Dendritic cell treated with granulocyte-macrophage colony-stimulating factor and Interleukin-4, amounts not matched to agents 40 ng/mL and 50 ng/mL, for 4 days (primary cell): ENCODE measurements at regions not wholly inside any gene's neighbourhood (a gene's known extent, or its start where the extent isn't known, plus 50 kb on each side); places are given as distances from the start of the nearest gene placed in this dataset.

Source experiments
- H3K27ac Mint-ChIP-seq: one replicate; pipeline ENCODE4 v1.8.0; 2022; ENCODE audit warnings: mild to moderate bottlenecking, mixed read lengths
- H3K27me3 Mint-ChIP-seq: one replicate; pipeline ENCODE4 v1.8.0; 2022; ENCODE audit warnings: mild to moderate bottlenecking, mixed read lengths
- H3K36me3 Mint-ChIP-seq: one replicate; pipeline ENCODE4 v1.8.0; 2022; ENCODE audit warnings: low read depth, mixed read lengths
- H3K4me1 Mint-ChIP-seq: one replicate; pipeline ENCODE4 v1.8.0; 2022; ENCODE audit warnings: low read depth, mixed read lengths
- H3K4me3 Mint-ChIP-seq: one replicate; pipeline ENCODE4 v1.8.0; 2022; ENCODE audit warnings: mild to moderate bottlenecking, moderate library complexity, mixed read lengths
- H3K9me3 Mint-ChIP-seq: one replicate; pipeline ENCODE4 v1.8.0; 2022; ENCODE audit warnings: mixed read lengths
- intact Hi-C: fragments of 100-400 bp; cut with micrococcal nuclease; formaldehyde crosslinking; loops from one replicate; pipeline ENCODE4 v1.15.0; 2022

DNA sequence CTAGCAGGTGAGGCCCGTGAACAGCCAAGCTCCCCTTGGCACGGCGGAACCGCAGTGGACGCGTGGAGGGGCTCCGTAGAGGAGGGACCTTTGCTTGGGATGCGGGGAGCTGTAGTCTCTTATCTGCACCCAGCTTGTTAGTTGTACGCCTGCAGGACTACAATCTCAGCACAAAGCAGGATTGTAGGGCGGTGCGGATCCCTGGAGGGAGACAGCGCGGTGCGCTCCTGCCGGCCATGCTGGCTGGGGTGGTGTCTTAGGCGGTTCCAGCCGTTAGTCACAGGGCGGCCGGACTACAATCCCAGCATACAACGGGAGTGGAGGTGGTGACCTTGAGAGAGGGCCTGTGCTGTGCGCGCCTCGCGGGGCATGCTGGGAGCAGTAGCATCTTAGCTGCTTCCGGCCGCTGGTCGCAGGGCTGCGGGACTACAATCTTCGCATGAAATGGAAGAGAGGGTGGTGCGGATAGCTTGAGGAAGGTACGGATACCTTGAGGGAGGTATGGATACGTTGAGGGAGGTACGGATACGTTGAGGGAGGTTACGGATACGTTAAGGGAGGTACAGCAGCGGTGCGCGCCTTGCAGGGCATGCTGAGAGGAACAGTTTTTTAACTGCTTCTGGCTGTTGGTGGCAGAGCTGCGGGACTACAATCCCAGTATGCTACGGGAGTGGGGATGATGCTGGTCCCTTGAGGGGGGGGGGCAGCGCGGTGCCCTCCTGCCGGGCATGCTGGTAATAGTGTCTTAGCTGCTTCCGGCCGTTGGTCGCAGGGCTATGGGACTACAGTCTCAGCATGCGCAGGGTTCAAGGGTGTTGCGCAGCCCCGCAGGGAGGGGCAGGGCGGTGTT lies 1419.1 kb downstream of the UQCRFS1 start:
- Mint-ChIP-seq H3K36me3 (peaks cover 37% of the 10 kb centered on the region), H3K27ac (peak overlapping the region; percentile 91), H3K9me3 (no peaks in the 10 kb centered on the region), H3K4me1 (peaks cover 25% of the 10 kb centered on the region), H3K27me3 (no peaks in the 10 kb centered on the region), H3K4me3 (peak overlapping the region; percentile 93)
- intact Hi-C loops: loop anchor here (5.0 kb wide), 1 partner anchor 1418 kb away; the partner anchor contains the start of gene UQCRFS1

- Mint-ChIP-seq H3K27me3 (no peaks in the 10 kb centered on the region), H3K4me1 (peaks cover 25% of the 10 kb centered on the region), H3K27ac (peak overlapping the region; percentile 91), H3K4me3 (peak overlapping the region; percentile 93), H3K9me3 (no peaks in the 10 kb centered on the region), H3K36me3 (peaks cover 30% of the 10 kb centered on the region)
- intact Hi-C loops: loop anchor here (5.0 kb wide), 1 partner anchor 1419 kb away; the partner anchor contains the start of gene UQCRFS1
Measured at GRCh38 chr19:27793128-27793643, 1419.8 kb downstream of the UQCRFS1 start.

- Mint-ChIP-seq H3K27me3 (no peaks in the 10 kb centered on the region), H3K27ac (peak overlapping the region; percentile 91), H3K36me3 (peaks cover 25% of the 10 kb centered on the region), H3K9me3 (no peaks in the 10 kb centered on the region), H3K4me1 (peaks cover 25% of the 10 kb centered on the region), H3K4me3 (peak overlapping the region; percentile 93)
- intact Hi-C loops: loop anchor here (5.0 kb wide), 1 partner anchor 1420 kb away; the partner anchor contains the start of gene UQCRFS1
Measured at GRCh38 chr19:27792576-27793127, 1420.3 kb downstream of the UQCRFS1 start.

DNA sequence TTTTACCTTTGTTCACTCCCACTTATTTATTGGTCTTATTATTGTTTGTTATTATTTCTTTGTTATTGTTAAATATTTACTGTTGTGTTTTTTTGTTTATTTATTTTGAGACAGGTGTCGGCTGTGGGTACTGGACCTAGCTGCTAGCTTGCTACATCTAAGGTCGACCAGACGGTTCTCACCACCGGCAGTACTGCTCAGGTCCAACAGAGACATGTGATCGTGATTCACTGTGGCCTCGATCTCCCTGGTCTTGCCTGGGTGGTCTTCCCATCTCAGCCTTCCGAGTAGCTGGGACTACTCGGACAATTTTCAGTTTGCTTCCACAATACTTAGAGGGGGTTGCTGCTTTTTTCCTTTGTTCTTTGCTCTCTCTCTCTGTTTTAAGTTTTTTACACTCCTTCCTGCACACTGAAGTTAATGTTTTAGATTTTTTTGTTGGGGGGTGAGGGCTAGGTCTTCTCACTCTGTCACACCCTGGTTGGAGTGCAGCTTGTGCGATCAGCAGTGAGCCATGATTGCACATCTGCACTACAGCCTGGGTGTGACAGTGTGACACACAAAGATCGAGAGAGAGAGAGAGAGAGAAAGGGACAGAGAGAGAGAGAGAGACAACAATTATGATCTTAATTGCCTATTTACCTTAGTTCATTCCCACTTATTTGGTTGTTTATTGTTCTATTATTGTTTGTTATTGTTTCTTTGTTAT lies 1432.4 kb downstream of the UQCRFS1 start:
- Mint-ChIP-seq H3K9me3 (peaks cover 42% of the 10 kb centered on the region), H3K4me1 (peaks cover 7% of the 10 kb centered on the region), H3K4me3 (peak overlapping the region; percentile 39), H3K36me3 (peaks cover 29% of the 10 kb centered on the region), H3K27me3 (no peaks in the 10 kb centered on the region), H3K27ac (peak overlapping the region; percentile 74)
- intact Hi-C loops: no loop called here

DNA sequence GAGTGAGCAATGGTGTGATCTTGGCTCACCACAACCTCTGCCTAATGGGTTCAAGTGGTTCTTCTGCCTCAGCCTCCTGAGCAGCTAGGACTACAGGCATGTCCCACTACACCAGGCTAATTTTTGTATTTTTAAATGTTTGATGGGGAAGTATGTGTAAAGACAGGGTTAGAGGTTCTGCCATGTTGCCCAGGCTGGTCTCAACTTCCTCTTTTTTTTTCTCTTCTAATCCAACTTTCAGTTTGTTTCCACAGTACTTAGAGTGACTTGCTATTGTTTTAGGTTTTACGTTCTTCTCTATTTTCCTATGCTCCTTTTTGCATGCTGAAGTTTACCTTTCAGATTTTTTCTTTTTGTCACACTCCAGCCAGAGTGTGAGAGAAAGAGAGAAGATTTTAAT lies 1433.0 kb downstream of the UQCRFS1 start:
- Mint-ChIP-seq H3K9me3 (peaks cover 48% of the 10 kb centered on the region), H3K36me3 (peaks cover 29% of the 10 kb centered on the region), H3K27me3 (no peaks in the 10 kb centered on the region), H3K4me3 (peak overlapping the region; percentile 39), H3K27ac (peak overlapping the region; percentile 74), H3K4me1 (peaks cover 7% of the 10 kb centered on the region)
- intact Hi-C loops: no loop called here

- no peak overlapping the region for H3K27ac Mint-ChIP-seq
- peaks cover 70% of the 10 kb centered on the region for H3K9me3 Mint-ChIP-seq
- H3K4me3 Mint-ChIP-seq: no peak overlapping the region
- intact Hi-C loops: no loop called here
- H3K4me1 Mint-ChIP-seq: peaks cover 7% of the 10 kb centered on the region
- H3K36me3 Mint-ChIP-seq: peaks cover 44% of the 10 kb centered on the region
- no peaks in the 10 kb centered on the region for H3K27me3 Mint-ChIP-seq
Measured at GRCh38 chr19:27777726-27778125, 1435.2 kb downstream of the UQCRFS1 start.

DNA sequence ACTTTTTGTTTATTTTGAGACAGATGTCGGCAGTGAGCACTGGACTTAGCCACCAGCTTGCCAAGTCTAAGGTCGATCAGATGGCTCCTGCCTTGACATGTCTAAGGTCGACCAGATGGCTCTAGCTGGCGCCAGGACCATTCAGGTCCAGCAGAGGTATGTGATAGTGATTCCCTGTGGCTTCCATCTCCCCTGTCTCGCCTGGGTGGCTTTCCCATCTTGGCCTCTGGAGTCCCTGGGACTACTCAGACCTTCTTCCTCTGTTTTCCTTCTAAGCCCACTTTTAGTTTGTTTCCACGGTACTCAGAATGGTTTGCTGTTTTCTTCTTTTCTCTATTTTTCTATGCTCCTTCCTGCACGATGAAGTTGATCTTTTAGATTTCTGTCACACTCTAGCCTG lies 1435.7 kb downstream of the UQCRFS1 start:
- intact Hi-C loops: no loop called here
- Mint-ChIP-seq H3K27ac (no peak overlapping the region), H3K4me1 (peaks cover 7% of the 10 kb centered on the region), H3K27me3 (no peaks in the 10 kb centered on the region), H3K36me3 (peaks cover 44% of the 10 kb centered on the region), H3K4me3 (no peak overlapping the region), H3K9me3 (peaks cover 75% of the 10 kb centered on the region)

DNA sequence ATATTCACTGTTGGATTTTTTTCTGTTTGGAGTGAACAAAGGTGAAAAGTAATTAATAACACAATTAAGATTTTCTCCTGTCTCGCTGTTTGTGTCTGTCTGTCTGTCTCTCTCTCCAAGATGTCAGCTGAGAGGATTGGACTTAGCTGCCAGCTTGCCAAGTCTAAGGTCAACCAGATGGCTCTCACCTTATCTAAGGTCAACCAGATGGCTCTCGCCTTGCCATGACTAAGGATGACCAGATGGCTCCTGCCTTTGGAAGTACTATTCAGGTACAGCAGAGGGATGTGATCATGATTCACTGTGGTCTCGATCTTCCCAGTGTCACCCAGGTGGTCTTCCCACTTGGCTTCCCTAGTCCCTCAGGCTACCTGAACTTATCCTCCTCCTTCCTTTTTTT lies 1436.4 kb downstream of the UQCRFS1 start:
- no peak overlapping the region for H3K4me3 Mint-ChIP-seq
- H3K9me3 Mint-ChIP-seq: peaks cover 82% of the 10 kb centered on the region
- no peaks in the 10 kb centered on the region for H3K27me3 Mint-ChIP-seq
- H3K27ac Mint-ChIP-seq: no peak overlapping the region
- H3K4me1 Mint-ChIP-seq: peaks cover 7% of the 10 kb centered on the region
- peaks cover 44% of the 10 kb centered on the region for H3K36me3 Mint-ChIP-seq
- intact Hi-C loops: no loop called here

DNA sequence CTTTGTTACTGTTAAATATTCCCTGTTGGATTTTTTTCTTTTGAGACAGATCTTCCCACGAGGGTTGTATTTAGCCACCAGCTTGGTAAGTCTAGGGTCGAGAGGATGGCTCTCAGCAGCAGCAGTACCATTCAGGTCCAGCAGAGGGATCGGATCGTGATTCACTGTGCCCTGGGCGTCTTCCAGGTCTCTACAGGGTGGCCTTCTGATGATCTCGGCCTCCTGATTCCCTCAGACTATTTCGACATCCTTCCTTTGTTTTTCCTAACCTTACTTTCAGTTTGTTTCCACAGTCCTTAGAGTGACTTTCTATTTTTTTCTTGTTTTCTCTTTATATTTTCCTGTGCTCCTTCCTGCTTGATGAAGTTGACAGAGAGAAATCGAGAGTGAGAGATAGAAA lies 1436.9 kb downstream of the UQCRFS1 start:
- Mint-ChIP-seq H3K4me3 (no peak overlapping the region), H3K9me3 (peaks cover 87% of the 10 kb centered on the region), H3K27ac (no peak overlapping the region), H3K36me3 (peaks cover 44% of the 10 kb centered on the region), H3K27me3 (no peaks in the 10 kb centered on the region), H3K4me1 (peaks cover 7% of the 10 kb centered on the region)
- intact Hi-C loops: no loop called here

DNA sequence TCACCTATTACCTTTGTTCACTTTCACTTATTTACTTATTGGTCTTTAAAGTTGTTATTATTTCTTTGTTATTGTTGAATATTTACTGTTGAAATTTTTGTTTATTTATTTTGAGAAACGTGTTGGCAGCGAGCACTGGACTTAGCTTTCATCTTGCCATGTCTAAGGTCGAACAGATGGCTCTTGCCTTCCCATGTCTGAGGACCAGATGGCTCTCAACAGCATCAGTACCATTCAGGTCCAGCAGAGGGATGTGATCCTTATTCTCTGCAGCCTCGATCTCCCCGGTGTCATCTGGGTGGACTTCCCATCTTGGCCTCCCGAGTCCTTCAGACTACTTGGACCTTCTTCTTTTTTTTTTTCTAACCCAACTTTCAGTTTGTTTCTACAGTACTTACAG lies 1437.6 kb downstream of the UQCRFS1 start:
- Mint-ChIP-seq H3K36me3 (peaks cover 44% of the 10 kb centered on the region), H3K4me1 (peaks cover 2% of the 10 kb centered on the region), H3K4me3 (no peak overlapping the region), H3K9me3 (peaks cover 94% of the 10 kb centered on the region), H3K27me3 (no peaks in the 10 kb centered on the region), H3K27ac (no peak overlapping the region)
- intact Hi-C loops: no loop called here

GRCh38 chr19:27774827-27775226 lies 1438.1 kb downstream of the UQCRFS1 start:
- Mint-ChIP-seq H3K4me1 (no peaks in the 10 kb centered on the region), H3K27ac (no peak overlapping the region), H3K9me3 (peaks cover 99% of the 10 kb centered on the region), H3K4me3 (no peak overlapping the region), H3K27me3 (no peaks in the 10 kb centered on the region), H3K36me3 (peaks cover 44% of the 10 kb centered on the region)
- intact Hi-C loops: no loop called here

GRCh38 chr19:27774337-27774736 lies 1438.6 kb downstream of the UQCRFS1 start:
- no peaks in the 10 kb centered on the region for H3K27me3 Mint-ChIP-seq
- no peak overlapping the region for H3K4me3 Mint-ChIP-seq
- H3K9me3 Mint-ChIP-seq: peaks cover 100% of the 10 kb centered on the region
- peaks cover 41% of the 10 kb centered on the region for H3K36me3 Mint-ChIP-seq
- no peak overlapping the region for H3K27ac Mint-ChIP-seq
- intact Hi-C loops: no loop called here
- no peaks in the 10 kb centered on the region for H3K4me1 Mint-ChIP-seq

GRCh38 chr19:27773318-27774094 lies 1439.4 kb downstream of the UQCRFS1 start:
- peaks cover 100% of the 10 kb centered on the region for H3K9me3 Mint-ChIP-seq
- no peak overlapping the region for H3K27ac Mint-ChIP-seq
- no peak overlapping the region for H3K4me3 Mint-ChIP-seq
- H3K27me3 Mint-ChIP-seq: no peaks in the 10 kb centered on the region
- intact Hi-C loops: no loop called here
- peaks cover 34% of the 10 kb centered on the region for H3K36me3 Mint-ChIP-seq
- no peaks in the 10 kb centered on the region for H3K4me1 Mint-ChIP-seq
